Mesendoderm (in vitro differentiated cells): ENCODE measurements at regions not wholly inside any gene's neighbourhood (a gene's known extent, or its start where the extent isn't known, plus 50 kb on each side); places are given as distances from the start of the nearest gene placed in this dataset.

Experiments used
- DNase-seq: peaks from one replicate; pipeline ENCODE4 v3.0.0; 2013
- H2AK5ac ChIP-seq: 2 replicates; pipeline ENCODE4 v1.6.1; 2013; ENCODE audit warnings: low read length, inconsistent platforms
- H2BK120ac ChIP-seq: 2 replicates; pipeline ENCODE4 v1.6.1; 2013; ENCODE audit warnings: low read depth, mild to moderate bottlenecking, low read length, moderate library complexity, mixed read lengths
- H2BK15ac ChIP-seq: replicated peaks from 2 replicates; pipeline ENCODE4 v1.6.1; 2013; ENCODE audit warnings: low read depth, mild to moderate bottlenecking, moderate library complexity
- H2BK5ac ChIP-seq: 2 replicates; pipeline ENCODE4 v1.6.1; 2013; ENCODE audit warnings: low read length, inconsistent platforms
- H3K18ac ChIP-seq: 2 replicates; pipeline ENCODE4 v1.6.1; 2013; ENCODE audit warnings: mild to moderate bottlenecking, low read length, mixed read lengths
- H3K23ac ChIP-seq: one replicate; pipeline ENCODE4 v1.6.1; 2013; ENCODE audit warnings: low read length
- H3K27ac ChIP-seq: 2 replicates; pipeline ENCODE4 v1.5.1; 2013; ENCODE audit warnings: low read depth, mild to moderate bottlenecking, inconsistent platforms, low read length, moderate library complexity
- H3K27me3 ChIP-seq: 2 replicates; pipeline ENCODE4 v1.6.1; 2013; ENCODE audit warnings: low read length, control low read depth, mild to moderate bottlenecking, inconsistent platforms; ENCODE audit not compliant: insufficient read depth, poor library complexity
- H3K36me3 ChIP-seq: 2 replicates; pipeline ENCODE4 v1.6.1; 2013; ENCODE audit warnings: low read length, inconsistent platforms; ENCODE audit not compliant: control insufficient read depth, insufficient read depth
- H3K4ac ChIP-seq: one replicate; pipeline ENCODE4 v1.6.1; 2013; ENCODE audit warnings: low read depth, mild to moderate bottlenecking, low read length, moderate library complexity
- H3K4me1 ChIP-seq: 2 replicates; pipeline ENCODE4 v1.6.1; 2013; ENCODE audit warnings: low read depth, low read length, inconsistent platforms; ENCODE audit not compliant: control insufficient read depth
- H3K4me2 ChIP-seq: 2 replicates; pipeline ENCODE4 v1.6.1; 2013; ENCODE audit warnings: low read length
- H3K4me3 ChIP-seq: 2 replicates; pipeline ENCODE4 v1.5.1; 2013; ENCODE audit warnings: mild to moderate bottlenecking, low read length
- H3K56ac ChIP-seq: one replicate; pipeline ENCODE4 v1.6.1; 2013; ENCODE audit warnings: low read length
- H3K79me1 ChIP-seq: 2 replicates; pipeline ENCODE4 v1.6.1; 2013; ENCODE audit warnings: low read length, inconsistent platforms
- H3K79me2 ChIP-seq: 2 replicates; pipeline ENCODE4 v1.6.1; 2013; ENCODE audit warnings: mild to moderate bottlenecking, low read length; ENCODE audit not compliant: control insufficient read depth, insufficient read depth
- H3K9ac ChIP-seq: 2 replicates; pipeline ENCODE4 v1.6.1; 2013; ENCODE audit warnings: low read length, inconsistent platforms
- H4K5ac ChIP-seq: one replicate; pipeline ENCODE4 v1.6.1; 2013; ENCODE audit warnings: low read length
- H4K8ac ChIP-seq: one replicate; pipeline ENCODE4 v1.6.1; 2013; ENCODE audit warnings: low read depth, mild to moderate bottlenecking, control low read depth, low read length, moderate library complexity
- WGBS: extraction: QIAGEN DNeasy Blood & Tissue Kit; methylation state at CpG from one replicate; pipeline ENCODE4 v1.1.7; 2013; ENCODE audit warnings: low lambda C conversion rate, missing lambda C conversion rate; ENCODE audit not compliant: insufficient coverage; ENCODE audit errors: extremely low coverage; 5-methylcytosine and 5-hydroxymethylcytosine counted together

GRCh38 chr2:226079671-226080181 is 680.2 kb downstream of the NYAP2 start:
- no peaks in the 10 kb centered on the region for H3K79me1 ChIP-seq

DNA sequence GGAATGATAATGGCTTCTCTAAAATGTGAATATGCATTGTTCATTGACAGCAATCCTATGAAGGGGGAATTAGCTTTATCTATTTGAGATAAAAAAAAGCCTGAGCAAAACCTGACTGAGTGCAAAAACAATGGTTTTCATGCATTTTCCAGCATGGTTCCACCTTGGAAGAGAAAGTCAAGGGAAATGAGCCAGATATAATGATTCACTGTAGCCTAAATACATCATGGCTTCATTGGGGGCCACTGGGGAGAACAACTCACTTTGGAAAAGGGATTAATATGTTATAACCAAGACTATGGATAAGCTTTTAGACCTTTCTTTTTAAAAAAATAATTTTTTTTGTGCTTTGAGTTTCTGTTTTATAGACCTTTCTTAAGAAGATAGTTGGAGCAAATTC is 679.7 kb downstream of the NYAP2 start:
- no peaks in the 10 kb centered on the region for H3K36me3 ChIP-seq
- H3K79me2 ChIP-seq: no peaks in the 10 kb centered on the region
- H3K23ac ChIP-seq: no peak overlapping the region
- H2BK120ac ChIP-seq: no peak overlapping the region
- no peak overlapping the region for H3K4me2 ChIP-seq
- no peak overlapping the region for H3K4me3 ChIP-seq
- no peak overlapping the region for H4K5ac ChIP-seq
- H2BK15ac ChIP-seq: no peak overlapping the region
- no peak overlapping the region for H3K4ac ChIP-seq
- no peak overlapping the region for H2BK5ac ChIP-seq
- DNase-seq: peak; percentile 60
- H3K56ac ChIP-seq: no peak overlapping the region
- H4K8ac ChIP-seq: no peak overlapping the region
- H3K27me3 ChIP-seq: no peaks in the 10 kb centered on the region
- no peak overlapping the region for H2AK5ac ChIP-seq
- no peak overlapping the region for H3K18ac ChIP-seq
- no peak overlapping the region for H3K27ac ChIP-seq
- peaks cover 4% of the 10 kb centered on the region for H3K4me1 ChIP-seq
- no peaks in the 10 kb centered on the region for H3K79me1 ChIP-seq
- no peak overlapping the region for H3K9ac ChIP-seq

More at GRCh38 chr2:226079671-226080181, 680.2 kb downstream of the NYAP2 start:
- no peaks in the 10 kb centered on the region for H3K36me3 ChIP-seq
- DNase-seq: no peak
- no peak overlapping the region for H2BK120ac ChIP-seq
- no peak overlapping the region for H4K5ac ChIP-seq
- H2BK5ac ChIP-seq: no peak overlapping the region
- H3K23ac ChIP-seq: no peak overlapping the region
- no peak overlapping the region for H3K4ac ChIP-seq
- no peak overlapping the region for H3K56ac ChIP-seq
- peaks cover 4% of the 10 kb centered on the region for H3K4me1 ChIP-seq
- no peak overlapping the region for H3K9ac ChIP-seq
- no peak overlapping the region for H2AK5ac ChIP-seq
- no peaks in the 10 kb centered on the region for H3K79me2 ChIP-seq
- H3K27me3 ChIP-seq: no peaks in the 10 kb centered on the region
- H4K8ac ChIP-seq: no peak overlapping the region
- H3K18ac ChIP-seq: no peak overlapping the region
- no peak overlapping the region for H3K4me3 ChIP-seq
- no peak overlapping the region for H2BK15ac ChIP-seq
- H3K4me2 ChIP-seq: no peak overlapping the region
- no peak overlapping the region for H3K27ac ChIP-seq

DNA sequence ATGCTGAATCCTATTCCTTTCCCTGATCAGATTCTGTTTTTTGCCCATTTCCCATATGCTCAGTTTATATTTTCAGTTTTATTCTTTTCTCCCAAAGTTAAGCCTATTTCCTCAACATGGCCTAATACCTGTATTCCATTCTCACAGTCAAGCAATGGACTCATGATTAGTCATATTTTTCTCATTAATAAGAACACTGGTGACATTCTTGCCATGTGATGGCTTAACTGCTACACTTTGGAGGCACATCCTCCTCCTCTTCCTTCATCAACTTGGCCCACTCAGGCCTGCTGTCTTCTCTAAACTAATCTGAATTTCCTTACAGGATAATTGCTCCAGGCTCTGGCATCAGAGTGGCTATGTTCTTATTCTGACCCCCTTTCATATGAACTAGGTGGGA is 679.2 kb downstream of the NYAP2 start:
- no peak overlapping the region for H3K4me3 ChIP-seq
- no peak overlapping the region for H3K4me2 ChIP-seq
- H3K79me1 ChIP-seq: no peaks in the 10 kb centered on the region
- H2BK5ac ChIP-seq: no peak overlapping the region
- H3K27me3 ChIP-seq: no peaks in the 10 kb centered on the region
- H3K27ac ChIP-seq: no peak overlapping the region
- H3K4me1 ChIP-seq: peaks cover 4% of the 10 kb centered on the region
- H3K18ac ChIP-seq: no peak overlapping the region
- H2BK120ac ChIP-seq: no peak overlapping the region
- H3K79me2 ChIP-seq: no peaks in the 10 kb centered on the region
- H3K36me3 ChIP-seq: no peaks in the 10 kb centered on the region
- no peak overlapping the region for H2BK15ac ChIP-seq
- no peak overlapping the region for H3K23ac ChIP-seq
- no peak overlapping the region for H3K56ac ChIP-seq
- H2AK5ac ChIP-seq: no peak overlapping the region
- no peak overlapping the region for H3K4ac ChIP-seq
- no peak overlapping the region for H4K5ac ChIP-seq
- no peak overlapping the region for H3K9ac ChIP-seq
- DNase-seq: no peak
- H4K8ac ChIP-seq: no peak overlapping the region

GRCh38 chr2:226077841-226078240 is 678.3 kb downstream of the NYAP2 start:
- no peaks in the 10 kb centered on the region for H3K36me3 ChIP-seq
- H2BK15ac ChIP-seq: no peak overlapping the region
- H3K27me3 ChIP-seq: no peaks in the 10 kb centered on the region
- no peak overlapping the region for H4K8ac ChIP-seq
- no peak overlapping the region for H2BK5ac ChIP-seq
- no peaks in the 10 kb centered on the region for H3K79me1 ChIP-seq
- H2AK5ac ChIP-seq: no peak overlapping the region
- no peak overlapping the region for H3K23ac ChIP-seq
- no peak overlapping the region for H3K4me3 ChIP-seq
- H4K5ac ChIP-seq: no peak overlapping the region
- DNase-seq: no peak
- no peak overlapping the region for H3K18ac ChIP-seq
- no peak overlapping the region for H3K4me2 ChIP-seq
- H3K4me1 ChIP-seq: peaks cover 4% of the 10 kb centered on the region
- no peak overlapping the region for H2BK120ac ChIP-seq
- no peaks in the 10 kb centered on the region for H3K79me2 ChIP-seq
- no peak overlapping the region for H3K4ac ChIP-seq
- no peak overlapping the region for H3K27ac ChIP-seq
- H3K56ac ChIP-seq: no peak overlapping the region
- no peak overlapping the region for H3K9ac ChIP-seq

DNA sequence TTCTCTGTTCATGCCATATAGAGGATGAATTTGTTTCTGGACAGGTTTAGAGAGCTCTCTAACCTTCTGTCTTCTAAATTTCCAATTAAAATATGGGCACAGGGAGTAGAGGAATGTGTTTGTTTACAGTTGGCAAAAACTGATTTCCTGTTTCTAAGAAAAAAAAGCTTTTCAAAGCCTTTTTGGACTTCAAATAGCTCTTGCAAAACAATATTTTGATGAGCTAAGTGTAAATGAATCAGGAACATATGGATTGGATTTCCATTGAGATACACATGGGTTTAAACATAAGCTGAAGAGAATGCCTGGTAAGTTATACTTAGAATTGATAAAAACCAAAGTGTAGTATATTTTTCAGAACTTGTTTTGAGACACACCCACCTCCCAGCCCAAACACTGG is 677.5 kb downstream of the NYAP2 start:
- DNase-seq: no peak
- H3K9ac ChIP-seq: no peak overlapping the region
- no peak overlapping the region for H4K5ac ChIP-seq
- no peak overlapping the region for H3K18ac ChIP-seq
- H3K36me3 ChIP-seq: no peaks in the 10 kb centered on the region
- no peaks in the 10 kb centered on the region for H3K79me1 ChIP-seq
- H3K4ac ChIP-seq: no peak overlapping the region
- H3K4me1 ChIP-seq: peaks cover 4% of the 10 kb centered on the region
- H2BK5ac ChIP-seq: no peak overlapping the region
- H4K8ac ChIP-seq: no peak overlapping the region
- no peak overlapping the region for H3K23ac ChIP-seq
- no peaks in the 10 kb centered on the region for H3K27me3 ChIP-seq
- H2BK120ac ChIP-seq: no peak overlapping the region
- no peak overlapping the region for H3K56ac ChIP-seq
- H3K4me3 ChIP-seq: no peak overlapping the region
- H3K27ac ChIP-seq: no peak overlapping the region
- no peak overlapping the region for H2BK15ac ChIP-seq
- H3K4me2 ChIP-seq: no peak overlapping the region
- no peaks in the 10 kb centered on the region for H3K79me2 ChIP-seq
- no peak overlapping the region for H2AK5ac ChIP-seq

DNA sequence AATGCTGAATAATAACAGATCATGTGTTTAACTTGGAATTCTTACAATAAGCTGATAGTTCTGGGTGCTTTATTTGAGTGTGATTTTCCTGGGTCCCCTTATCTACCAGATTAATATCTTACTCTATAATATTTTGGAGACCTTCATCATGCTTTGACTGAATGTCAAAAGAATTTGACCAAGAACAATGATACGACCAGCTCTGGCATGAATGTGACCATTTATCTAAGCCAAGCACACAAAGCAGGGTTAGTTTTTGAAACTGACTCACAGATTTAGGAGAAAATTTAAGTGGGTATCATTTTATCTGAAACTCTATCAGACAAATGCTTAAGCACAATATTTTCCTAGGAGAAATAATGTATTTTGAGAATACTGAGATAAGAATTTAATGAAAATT is 677.0 kb downstream of the NYAP2 start:
- whole genome bisulfite sequencing: no CpG with 5 or more reads among the region's 1 CpG
- Histone ChIP-seq H3K4ac (no peak overlapping the region), H2BK15ac (no peak overlapping the region), H3K27ac (no peak overlapping the region), H3K27me3 (no peaks in the 10 kb centered on the region), H2AK5ac (no peak overlapping the region), H3K4me3 (no peak overlapping the region), H3K4me2 (no peak overlapping the region), H3K23ac (no peak overlapping the region), H2BK5ac (no peak overlapping the region), H4K5ac (no peak overlapping the region), H3K79me2 (no peaks in the 10 kb centered on the region), H3K4me1 (peaks cover 4% of the 10 kb centered on the region), H3K56ac (no peak overlapping the region), H2BK120ac (no peak overlapping the region), H3K18ac (no peak overlapping the region), H3K9ac (no peak overlapping the region), H4K8ac (no peak overlapping the region), H3K36me3 (no peaks in the 10 kb centered on the region), H3K79me1 (no peaks in the 10 kb centered on the region)
- no peak for DNase-seq
